ENCODE measurements at regions not wholly inside any gene's neighbourhood (a gene's known extent, or its start where the extent isn't known, plus 50 kb on each side); places are given as distances from the start of the nearest gene placed in this dataset.

DNA sequence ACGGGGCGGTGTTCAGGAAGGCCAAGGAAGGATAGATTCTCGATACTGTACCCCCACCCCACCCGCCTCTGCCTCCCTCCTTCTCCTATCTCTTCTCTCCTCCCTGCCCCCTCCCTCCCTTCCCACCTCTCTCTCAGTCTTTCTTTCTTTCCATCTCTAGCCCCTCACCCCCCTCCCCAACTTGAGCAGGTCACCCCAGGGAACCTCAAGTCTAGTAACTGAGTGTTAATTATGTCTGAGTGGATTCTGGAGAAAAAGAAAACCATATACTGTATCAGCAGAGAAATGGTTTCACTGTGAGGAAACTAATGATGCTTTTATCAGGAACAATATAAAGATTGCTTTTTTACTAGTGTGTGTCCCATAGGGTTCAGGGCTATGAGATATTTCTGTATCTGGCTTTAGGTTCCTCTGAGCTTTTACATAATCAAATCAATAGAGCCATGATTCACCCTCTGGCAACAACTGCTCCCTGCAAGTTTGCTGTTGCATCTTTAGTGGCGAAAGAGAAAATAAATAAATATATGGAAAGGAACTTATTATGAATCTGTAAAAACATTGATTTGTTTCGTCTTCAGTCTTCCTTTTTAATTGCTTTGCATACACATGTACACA is 639.7 kb downstream of the CCDC171 start:
- no peak for TF ChIP-seq SP1 (CRISPR knock-in tag; conservative IDR thresholded peaks at IDR 0.05)
- TF ChIP-seq, protein P1, sequence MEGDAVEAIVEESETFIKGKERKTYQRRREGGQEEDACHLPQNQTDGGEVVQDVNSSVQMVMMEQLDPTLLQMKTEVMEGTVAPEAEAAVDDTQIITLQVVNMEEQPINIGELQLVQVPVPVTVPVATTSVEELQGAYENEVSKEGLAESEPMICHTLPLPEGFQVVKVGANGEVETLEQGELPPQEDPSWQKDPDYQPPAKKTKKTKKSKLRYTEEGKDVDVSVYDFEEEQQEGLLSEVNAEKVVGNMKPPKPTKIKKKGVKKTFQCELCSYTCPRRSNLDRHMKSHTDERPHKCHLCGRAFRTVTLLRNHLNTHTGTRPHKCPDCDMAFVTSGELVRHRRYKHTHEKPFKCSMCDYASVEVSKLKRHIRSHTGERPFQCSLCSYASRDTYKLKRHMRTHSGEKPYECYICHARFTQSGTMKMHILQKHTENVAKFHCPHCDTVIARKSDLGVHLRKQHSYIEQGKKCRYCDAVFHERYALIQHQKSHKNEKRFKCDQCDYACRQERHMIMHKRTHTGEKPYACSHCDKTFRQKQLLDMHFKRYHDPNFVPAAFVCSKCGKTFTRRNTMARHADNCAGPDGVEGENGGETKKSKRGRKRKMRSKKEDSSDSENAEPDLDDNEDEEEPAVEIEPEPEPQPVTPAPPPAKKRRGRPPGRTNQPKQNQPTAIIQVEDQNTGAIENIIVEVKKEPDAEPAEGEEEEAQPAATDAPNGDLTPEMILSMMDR (IDR thresholded peaks at IDR 0.05), result no peak
- TF ChIP-seq ZNF317 (CRISPR knock-in tag; IDR thresholded peaks at IDR 0.05; ENCODE audit: borderline replicate concordance, low read depth), result no peak
- TF ChIP-seq FOXJ3 (CRISPR knock-in tag; IDR thresholded peaks at IDR 0.05; ENCODE audit: borderline replicate concordance), result no peak
- TF ChIP-seq CREB1 (CRISPR knock-in tag; IDR thresholded peaks at IDR 0.05), result no peak
- TF ChIP-seq, protein P2, sequence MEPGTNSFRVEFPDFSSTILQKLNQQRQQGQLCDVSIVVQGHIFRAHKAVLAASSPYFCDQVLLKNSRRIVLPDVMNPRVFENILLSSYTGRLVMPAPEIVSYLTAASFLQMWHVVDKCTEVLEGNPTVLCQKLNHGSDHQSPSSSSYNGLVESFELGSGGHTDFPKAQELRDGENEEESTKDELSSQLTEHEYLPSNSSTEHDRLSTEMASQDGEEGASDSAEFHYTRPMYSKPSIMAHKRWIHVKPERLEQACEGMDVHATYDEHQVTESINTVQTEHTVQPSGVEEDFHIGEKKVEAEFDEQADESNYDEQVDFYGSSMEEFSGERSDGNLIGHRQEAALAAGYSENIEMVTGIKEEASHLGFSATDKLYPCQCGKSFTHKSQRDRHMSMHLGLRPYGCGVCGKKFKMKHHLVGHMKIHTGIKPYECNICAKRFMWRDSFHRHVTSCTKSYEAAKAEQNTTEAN (CRISPR knock-in tag; IDR thresholded peaks at IDR 0.05), result no peak
- TF ChIP-seq NFYB (CRISPR knock-in tag; conservative IDR thresholded peaks at IDR 0.05; ENCODE audit: low read depth), result no peak
- no peak for TF ChIP-seq ELF4 (CRISPR knock-in tag; IDR thresholded peaks at IDR 0.05; ENCODE audit: low read depth)
